IMR-90 (cell line): ENCODE measurements at regions not wholly inside any gene's neighbourhood (a gene's known extent, or its start where the extent isn't known, plus 50 kb on each side); places are given as distances from the start of the nearest gene placed in this dataset.

Source experiments
- ATAC-seq: fragments of 200-7000 bp; cut with Tn5 transposase; 2 replicates; pipeline ENCODE4 v1.9.1; 2020; ENCODE audit warnings: low read depth, mild to moderate bottlenecking, moderate library complexity
- BruUV-seq: library from RNA; stranded (reverse); fragments of 400-500 nt; replicated peaks from 2 replicates; lab custom pipeline; 2021; lab: Mats Ljungman, UMichigan
- CTCF ChIA-PET: fragments of 300-600 bp; formaldehyde crosslinking; extraction: SDS; loops from one replicate; lab custom pipeline; 2021; ENCODE audit warnings: antibody characterized with exemption; lab: Yijun Ruan, JAX
- POLR2A ChIA-PET: fragments of 300-600 bp; sonication (Branson Sonifier 250); formaldehyde crosslinking; loops from one replicate; lab custom pipeline; 2022; ENCODE audit warnings: antibody characterized with exemption; ENCODE audit not compliant: unreplicated experiment; lab: Charles Lee
- DNase-seq: peaks from one replicate; pipeline ENCODE4 v3.0.0; 2013
- H2AFZ ChIP-seq: replicated peaks from 2 replicates; pipeline ENCODE3; 2013; ENCODE audit warnings: low read length, mild to moderate bottlenecking; ENCODE audit not compliant: poor library complexity
- H2AK5ac ChIP-seq: 2 replicates; pipeline ENCODE4 v1.6.1; 2013; ENCODE audit warnings: low read depth, low read length, inconsistent platforms
- H2AK9ac ChIP-seq: replicated peaks from 2 replicates; pipeline ENCODE3; 2013; ENCODE audit warnings: mild to moderate bottlenecking, low read depth, low read length, moderate library complexity; ENCODE audit not compliant: poor library complexity
- H2BK120ac ChIP-seq: 2 replicates; pipeline ENCODE4 v1.6.1; 2013; ENCODE audit warnings: low read depth, low read length, inconsistent platforms
- H2BK15ac ChIP-seq: 3 replicates; pipeline ENCODE4 v1.6.1; 2013; ENCODE audit warnings: low read depth, low read length, inconsistent platforms
- H2BK20ac ChIP-seq: 2 replicates; pipeline ENCODE4 v1.6.1; 2013; ENCODE audit warnings: low read depth, mild to moderate bottlenecking, inconsistent platforms, low read length, moderate library complexity
- H2BK5ac ChIP-seq: 2 replicates; pipeline ENCODE4 v1.6.1; 2013; ENCODE audit warnings: mild to moderate bottlenecking, low read depth, low read length, inconsistent platforms; ENCODE audit not compliant: poor library complexity, severe bottlenecking
- H3K14ac ChIP-seq: replicated peaks from 2 replicates; pipeline ENCODE4 v1.6.1; 2013; ENCODE audit warnings: low read depth, low read length, inconsistent platforms
- H3K18ac ChIP-seq: 2 replicates; pipeline ENCODE4 v1.6.1; 2013; ENCODE audit warnings: low read depth, low read length, control low read depth
- H3K23ac ChIP-seq: 2 replicates; pipeline ENCODE4 v1.6.1; 2013; ENCODE audit warnings: low read depth, low read length, inconsistent platforms
- H3K27ac ChIP-seq: 2 replicates; pipeline ENCODE4 v1.5.1; 2013; ENCODE audit warnings: mild to moderate bottlenecking, control low read depth, low read length; ENCODE audit not compliant: insufficient read depth
- H3K27me3 ChIP-seq: 2 replicates; pipeline ENCODE4 v1.6.1; 2013; ENCODE audit warnings: low read length; ENCODE audit not compliant: control insufficient read depth, insufficient read depth
- H3K36me3 ChIP-seq: 2 replicates; pipeline ENCODE4 v1.6.1; 2013; ENCODE audit warnings: low read length, mixed read lengths; ENCODE audit not compliant: control insufficient read depth, insufficient read depth
- H3K4ac ChIP-seq: 2 replicates; pipeline ENCODE4 v1.6.1; 2013; ENCODE audit warnings: low read depth, low read length, inconsistent platforms
- H3K4me1 ChIP-seq: 2 replicates; pipeline ENCODE4 v1.6.1; 2013; ENCODE audit warnings: low read length, mixed read lengths; ENCODE audit not compliant: control insufficient read depth, insufficient read depth
- H3K4me2 ChIP-seq: 2 replicates; pipeline ENCODE4 v1.6.1; 2013; ENCODE audit warnings: low read depth, mild to moderate bottlenecking, control low read depth, low read length, moderate library complexity
- H3K4me3 ChIP-seq: 2 replicates; pipeline ENCODE4 v1.5.1; 2013; ENCODE audit warnings: low read depth, mild to moderate bottlenecking, control low read depth, low read length, moderate library complexity; ENCODE audit not compliant: insufficient read depth
- H3K56ac ChIP-seq: 2 replicates; pipeline ENCODE4 v1.6.1; 2013; ENCODE audit warnings: low read length, inconsistent platforms; ENCODE audit not compliant: insufficient read depth; ENCODE audit errors: extremely low read depth
- H3K79me1 ChIP-seq, 2 experiments: 2 replicates each; pipeline ENCODE4 v1.6.1; 2013; ENCODE audit warnings: low read length in 2 of 2, inconsistent platforms in 1 of 2, low read depth in 1 of 2
- H3K9ac ChIP-seq: 2 replicates; pipeline ENCODE4 v1.6.1; 2013; ENCODE audit warnings: low read depth, low read length, control low read depth
- H3K9me1 ChIP-seq: 2 replicates; pipeline ENCODE4 v1.6.1; 2013; ENCODE audit warnings: low read length, inconsistent platforms; ENCODE audit not compliant: insufficient read depth
- H3K9me3 ChIP-seq: 2 replicates; pipeline ENCODE4 v1.6.1; 2013; ENCODE audit warnings: low read length; ENCODE audit not compliant: control insufficient read depth, insufficient read depth
- H4K20me1 ChIP-seq: 2 replicates; pipeline ENCODE4 v1.6.1; 2013; ENCODE audit warnings: low read length, inconsistent platforms; ENCODE audit not compliant: insufficient read depth
- H4K5ac ChIP-seq: 2 replicates; pipeline ENCODE4 v1.6.1; 2013; ENCODE audit warnings: mild to moderate bottlenecking, low read depth, low read length, control low read depth
- H4K8ac ChIP-seq, 2 experiments: 2 replicates each; pipeline ENCODE4 v1.6.1; 2013; ENCODE audit warnings: low read depth in 2 of 2, low read length in 2 of 2, control low read depth in 1 of 2, inconsistent platforms in 1 of 2
- H4K91ac ChIP-seq: 2 replicates; pipeline ENCODE4 v1.6.1; 2013; ENCODE audit warnings: low read depth, low read length, inconsistent platforms; ENCODE audit not compliant: insufficient read depth
- BHLHE40 ChIP-seq: fragments of 150-350 bp; IDR thresholded peaks from 2 replicates; pipeline ENCODE4 v1.6.1; 2016; ENCODE audit warnings: mild to moderate bottlenecking, low read depth, low read length
- CEBPB ChIP-seq: IDR thresholded peaks from 2 replicates; pipeline ENCODE4 v1.6.1; 2012; ENCODE audit warnings: low read depth, low read length, improper control_type of control experiment
- CHD1 ChIP-seq: IDR thresholded peaks from 2 replicates; pipeline ENCODE4 v1.6.1; 2012; ENCODE audit warnings: low read depth, low read length, improper control_type of control experiment
- FOS ChIP-seq: fragments of 150-350 bp; IDR thresholded peaks from 2 replicates; pipeline ENCODE4 v1.6.1; 2016; ENCODE audit warnings: low read depth, low read length
- MAFK ChIP-seq: IDR thresholded peaks from 2 replicates; pipeline ENCODE4 v1.6.1; 2012; ENCODE audit warnings: low read depth, low read length, improper control_type of control experiment
- MAZ ChIP-seq: IDR thresholded peaks from 2 replicates; pipeline ENCODE4 v1.6.1; 2012; ENCODE audit warnings: low read depth, mild to moderate bottlenecking, low read length, improper control_type of control experiment, moderate library complexity, borderline replicate concordance
- MXI1 ChIP-seq: IDR thresholded peaks from 2 replicates; pipeline ENCODE4 v1.6.1; 2012; ENCODE audit warnings: low read depth, mild to moderate bottlenecking, low read length, moderate library complexity, borderline replicate concordance
- NFE2L2 ChIP-seq: fragments of 150-350 bp; IDR thresholded peaks from 2 replicates; pipeline ENCODE4 v1.6.1; 2016; ENCODE audit warnings: low read depth, mild to moderate bottlenecking, low read length
- POLR2A ChIP-seq: IDR thresholded peaks from 2 replicates; pipeline ENCODE4 v1.6.1; 2012; ENCODE audit warnings: mild to moderate bottlenecking, low read depth, low read length
- RAD21 ChIP-seq: IDR thresholded peaks from 2 replicates; pipeline ENCODE4 v1.6.1; 2012; ENCODE audit warnings: low read length, improper control_type of control experiment
- RCOR1 ChIP-seq: IDR thresholded peaks from 2 replicates; pipeline ENCODE4 v1.6.1; 2012; ENCODE audit warnings: mild to moderate bottlenecking, low read length, improper control_type of control experiment; ENCODE audit not compliant: insufficient replicate concordance
- RFX5 ChIP-seq: IDR thresholded peaks from 2 replicates; pipeline ENCODE4 v1.8.0; 2012; ENCODE audit warnings: low read depth, mild to moderate bottlenecking, low read length, moderate library complexity
- SMC3 ChIP-seq: fragments of 150-350 bp; IDR thresholded peaks from 2 replicates; pipeline ENCODE4 v1.6.1; 2016; ENCODE audit warnings: low read depth, mild to moderate bottlenecking, antibody characterized with exemption, low read length, moderate library complexity
- WGBS, 2 experiments: methylation state at CpG; one replicate each; pipeline versions ENCODE4 v1.1.5 to v1.1.7; 2013; ENCODE audit warnings: missing lambda C conversion rate in 2 of 2; ENCODE audit not compliant: insufficient read length in 1 of 2; ENCODE audit errors: extremely low coverage in 2 of 2; 5-methylcytosine and 5-hydroxymethylcytosine counted together
- dilution Hi-C: fragments of 300-500 bp; cut with HindIII; formaldehyde crosslinking; loops from one replicate; pipeline ENCODE4 v1.14.3; 2018; ENCODE audit warnings: low sequenced_read_pairs; ENCODE audit not compliant: unreplicated experiment
- in situ Hi-C: fragments of 300-500 bp; cut with MboI; formaldehyde crosslinking; loops from 3 replicates; pipeline ENCODE4 v1.14.3; 2019; ENCODE audit warnings: low sequenced_read_pairs, inconsistent platforms, mixed read lengths
- intact Hi-C: fragments of 100-400 bp; cut with micrococcal nuclease; formaldehyde crosslinking; loops from 2 replicates; pipeline ENCODE4 v1.10.0; 2022
- TF ChIP-seq, protein P1 (sequence below): fragments of 150-350 bp; IDR thresholded peaks from 2 replicates; pipeline ENCODE4 v1.6.1; 2016; ENCODE audit warnings: low read depth, mild to moderate bottlenecking, low read length, moderate library complexity, borderline replicate concordance
- TF ChIP-seq, protein P2 (sequence below): fragments of 150-350 bp; IDR thresholded peaks from 2 replicates; pipeline ENCODE4 v1.6.1; 2017; ENCODE audit warnings: mild to moderate bottlenecking, antibody characterized with exemption, low read length, low read depth
- TF ChIP-seq, protein P3 (sequence below): conservative IDR thresholded peaks from 2 replicates; pipeline ENCODE4 v1.5.1; 2012; ENCODE audit warnings: mild to moderate bottlenecking, low read depth, low read length, improper control_type of control experiment

DNA sequence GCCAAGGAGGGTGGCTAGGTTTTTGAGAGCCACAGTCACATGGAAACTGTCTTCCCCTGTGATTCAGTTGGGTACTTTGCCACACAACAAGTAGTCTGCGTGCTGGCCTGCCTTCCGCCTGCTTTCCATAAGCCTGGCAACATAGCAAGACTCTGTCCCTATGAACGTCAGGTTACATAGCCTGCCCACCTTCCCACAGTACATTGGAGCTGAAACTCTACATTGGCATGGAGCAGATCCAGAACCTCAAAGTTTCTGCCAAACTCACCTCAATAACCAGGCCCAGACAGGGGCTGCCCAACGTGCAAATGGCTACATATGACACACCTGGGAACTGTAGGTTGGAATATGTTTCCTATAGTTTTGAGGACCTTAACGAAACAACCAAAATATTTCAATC is 140.6 kb upstream of the PRICKLE2 start:
- Histone ChIP-seq H3K4me2 (no peak overlapping the region), H4K20me1 (peaks cover 5% of the 10 kb centered on the region; the same call in 1 of the 2 replicates), H3K4me1 (no peaks in the 10 kb centered on the region; the same call in 1 of the 2 replicates), H2AK5ac (no peak overlapping the region), H3K23ac (no peak overlapping the region), H4K8ac (no peak overlapping the region), H2AK9ac (peak overlapping the region; percentile 23), H3K36me3 (no peaks in the 10 kb centered on the region), H2BK5ac (no peak overlapping the region), H2AFZ (no peak overlapping the region), H3K9ac (no peak overlapping the region), H3K27me3 (no peaks in the 10 kb centered on the region), H3K9me3 (no peaks in the 10 kb centered on the region), H3K18ac (no peak overlapping the region), H3K9me1 (peaks cover 4% of the 10 kb centered on the region; the same call in 1 of the 2 replicates), H2BK120ac (no peak overlapping the region), H2BK15ac (no peak overlapping the region), H3K14ac (no peak overlapping the region), H3K79me1 (no peaks in the 10 kb centered on the region), H2BK20ac (no peak overlapping the region), H3K4me3 (no peak overlapping the region), H4K5ac (no peak overlapping the region), H4K91ac (no peak overlapping the region), H3K4ac (no peak overlapping the region; the same call in 1 of the 2 replicates), H3K56ac (no peak overlapping the region), H3K27ac (no peak overlapping the region)
- DNase-seq: no peak
- in situ Hi-C loops: no loop called here
- no TSS peak for BruUV-seq
- no CpG with 5 or more reads among the region's 5 CpGs for WGBS, 2 experiments
- ChIA-PET POLR2A (no interaction called here), CTCF (no interaction called here)
- dilution Hi-C loops: no loop called here
- no peak for ATAC-seq
- TF ChIP-seq SMC3 (no peak), CEBPB (no peak), NFE2L2 (no peak), CHD1 (no peak), FOS (no peak), RAD21 (no peak), MAZ (no peak), MAFK (no peak), POLR2A (no peak), RCOR1 (no peak), BHLHE40 (no peak), MXI1 (no peak), RFX5 (no peak)
- TF ChIP-seq, protein P1, sequence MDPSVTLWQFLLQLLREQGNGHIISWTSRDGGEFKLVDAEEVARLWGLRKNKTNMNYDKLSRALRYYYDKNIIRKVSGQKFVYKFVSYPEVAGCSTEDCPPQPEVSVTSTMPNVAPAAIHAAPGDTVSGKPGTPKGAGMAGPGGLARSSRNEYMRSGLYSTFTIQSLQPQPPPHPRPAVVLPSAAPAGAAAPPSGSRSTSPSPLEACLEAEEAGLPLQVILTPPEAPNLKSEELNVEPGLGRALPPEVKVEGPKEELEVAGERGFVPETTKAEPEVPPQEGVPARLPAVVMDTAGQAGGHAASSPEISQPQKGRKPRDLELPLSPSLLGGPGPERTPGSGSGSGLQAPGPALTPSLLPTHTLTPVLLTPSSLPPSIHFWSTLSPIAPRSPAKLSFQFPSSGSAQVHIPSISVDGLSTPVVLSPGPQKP: no peak
- TF ChIP-seq, protein P2, sequence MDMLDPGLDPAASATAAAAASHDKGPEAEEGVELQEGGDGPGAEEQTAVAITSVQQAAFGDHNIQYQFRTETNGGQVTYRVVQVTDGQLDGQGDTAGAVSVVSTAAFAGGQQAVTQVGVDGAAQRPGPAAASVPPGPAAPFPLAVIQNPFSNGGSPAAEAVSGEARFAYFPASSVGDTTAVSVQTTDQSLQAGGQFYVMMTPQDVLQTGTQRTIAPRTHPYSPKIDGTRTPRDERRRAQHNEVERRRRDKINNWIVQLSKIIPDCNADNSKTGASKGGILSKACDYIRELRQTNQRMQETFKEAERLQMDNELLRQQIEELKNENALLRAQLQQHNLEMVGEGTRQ: no peak
- TF ChIP-seq, protein P3, sequence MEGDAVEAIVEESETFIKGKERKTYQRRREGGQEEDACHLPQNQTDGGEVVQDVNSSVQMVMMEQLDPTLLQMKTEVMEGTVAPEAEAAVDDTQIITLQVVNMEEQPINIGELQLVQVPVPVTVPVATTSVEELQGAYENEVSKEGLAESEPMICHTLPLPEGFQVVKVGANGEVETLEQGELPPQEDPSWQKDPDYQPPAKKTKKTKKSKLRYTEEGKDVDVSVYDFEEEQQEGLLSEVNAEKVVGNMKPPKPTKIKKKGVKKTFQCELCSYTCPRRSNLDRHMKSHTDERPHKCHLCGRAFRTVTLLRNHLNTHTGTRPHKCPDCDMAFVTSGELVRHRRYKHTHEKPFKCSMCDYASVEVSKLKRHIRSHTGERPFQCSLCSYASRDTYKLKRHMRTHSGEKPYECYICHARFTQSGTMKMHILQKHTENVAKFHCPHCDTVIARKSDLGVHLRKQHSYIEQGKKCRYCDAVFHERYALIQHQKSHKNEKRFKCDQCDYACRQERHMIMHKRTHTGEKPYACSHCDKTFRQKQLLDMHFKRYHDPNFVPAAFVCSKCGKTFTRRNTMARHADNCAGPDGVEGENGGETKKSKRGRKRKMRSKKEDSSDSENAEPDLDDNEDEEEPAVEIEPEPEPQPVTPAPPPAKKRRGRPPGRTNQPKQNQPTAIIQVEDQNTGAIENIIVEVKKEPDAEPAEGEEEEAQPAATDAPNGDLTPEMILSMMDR: no peak
- intact Hi-C loops: no loop called here
